DND-41 (cell line): ENCODE measurements at regions not wholly inside any gene's neighbourhood (a gene's known extent, or its start where the extent isn't known, plus 50 kb on each side); places are given as distances from the start of the nearest gene placed in this dataset.

Experiments used
- ATAC-seq: fragments of 200-7000 bp; cut with Tn5 transposase; 3 replicates; pipeline ENCODE4 v1.9.1; 2021; ENCODE audit warnings: low read depth; ENCODE audit not compliant: insufficient read depth
- DNase-seq: peaks from one replicate; pipeline ENCODE4 v3.0.0-alpha.2; 2020
- H2AFZ ChIP-seq: 2 replicates; pipeline ENCODE4 v1.6.0; 2012; ENCODE audit warnings: low read depth, low read length
- H3K27ac ChIP-seq: 2 replicates; pipeline ENCODE4 v1.5.1; 2012; ENCODE audit warnings: low read length, inconsistent platforms
- H3K27me3 ChIP-seq: fragments of 200-600 bp; sonication (generic); 2 replicates; pipeline ENCODE4 v1.6.0; 2012; ENCODE audit warnings: low read length, mild to moderate bottlenecking, inconsistent platforms; ENCODE audit not compliant: insufficient read depth, poor library complexity
- H3K36me3 ChIP-seq: 2 replicates; pipeline ENCODE4 v1.5.1; 2012; ENCODE audit warnings: low read length, inconsistent platforms; ENCODE audit not compliant: insufficient read depth
- H3K4me1 ChIP-seq: 2 replicates; pipeline ENCODE4 v1.5.1; 2012; ENCODE audit warnings: mild to moderate bottlenecking, low read length; ENCODE audit not compliant: insufficient read depth
- H3K4me2 ChIP-seq: 2 replicates; pipeline ENCODE4 v1.6.0; 2012; ENCODE audit warnings: mild to moderate bottlenecking, moderate library complexity, low read length, inconsistent platforms; ENCODE audit not compliant: insufficient read depth
- H3K4me3 ChIP-seq, 2 experiments: fragments of 200-600 bp in 1 of 2; shearing (Covaris generic) in 1 of 2; 2 replicates each; pipeline ENCODE4 v1.5.1; 2012 to 2016; ENCODE audit warnings: inconsistent platforms in 2 of 2, low read length in 2 of 2, mild to moderate bottlenecking in 2 of 2, low read depth in 1 of 2, moderate library complexity in 1 of 2
- H3K79me2 ChIP-seq: 2 replicates; pipeline ENCODE4 v1.6.0; 2012; ENCODE audit warnings: low read length, inconsistent platforms; ENCODE audit not compliant: insufficient read depth
- H3K9ac ChIP-seq: 2 replicates; pipeline ENCODE4 v1.6.0; 2012; ENCODE audit warnings: low read depth, mild to moderate bottlenecking, inconsistent platforms, low read length, moderate library complexity
- H3K9me3 ChIP-seq: 2 replicates; pipeline ENCODE4 v1.5.1; 2012; ENCODE audit warnings: low read length, moderate library complexity, mild to moderate bottlenecking, inconsistent platforms; ENCODE audit not compliant: insufficient read depth, severe bottlenecking
- H4K20me1 ChIP-seq: 2 replicates; pipeline ENCODE4 v1.6.0; 2012; ENCODE audit warnings: low read length; ENCODE audit not compliant: insufficient read depth
- EZH2 ChIP-seq: IDR thresholded peaks from 3 replicates; pipeline ENCODE4 v1.6.1; 2012; ENCODE audit warnings: borderline replicate concordance, low read depth, mild to moderate bottlenecking, moderate library complexity, low read length, inconsistent platforms; ENCODE audit not compliant: severe bottlenecking
- TF ChIP-seq, protein P1 (sequence below): IDR thresholded peaks from 2 replicates; pipeline ENCODE4 v1.5.1; 2012; ENCODE audit warnings: borderline replicate concordance, low read length, moderate library complexity, mild to moderate bottlenecking; ENCODE audit not compliant: poor library complexity, severe bottlenecking; ENCODE audit errors: extremely low read depth

DNA sequence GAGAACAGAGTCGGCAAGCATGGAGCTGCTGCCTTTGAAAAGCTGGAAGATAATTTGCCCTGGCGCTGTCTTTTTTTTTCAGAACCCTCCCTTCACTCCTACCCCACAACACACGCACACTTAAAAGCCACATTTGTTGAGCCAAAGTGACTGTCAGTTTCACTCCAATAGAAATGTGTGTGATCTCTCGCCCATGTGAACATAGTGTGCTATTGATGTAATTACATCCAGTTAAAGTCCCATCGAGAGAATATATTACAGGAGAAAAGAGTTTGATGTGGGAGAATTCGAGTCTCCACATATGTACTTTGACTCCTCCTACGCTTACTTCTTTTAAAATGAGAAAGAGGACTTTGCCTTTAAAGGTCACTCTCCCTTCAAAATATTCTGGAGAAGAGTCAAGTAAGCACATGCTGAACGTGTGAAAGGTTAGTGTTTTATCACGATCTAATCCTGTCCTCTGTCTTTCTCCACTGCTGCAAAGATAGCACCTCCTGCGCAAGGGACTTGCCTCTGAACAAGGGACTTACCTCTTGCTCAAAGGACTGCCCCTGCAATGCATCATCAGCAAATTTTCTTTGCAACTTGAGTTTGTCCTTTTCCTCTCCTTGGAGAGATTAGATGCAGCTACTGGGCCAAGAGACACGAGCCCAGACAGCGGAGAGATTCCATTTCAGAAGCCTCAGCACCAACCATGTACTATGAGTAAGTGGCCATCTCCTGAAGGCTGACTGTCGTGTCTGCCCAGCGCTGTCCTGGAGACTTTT is 613.9 kb downstream of the PTPRU start:
- H4K20me1 ChIP-seq, result no peaks in the 10 kb centered on the region
- H3K27ac ChIP-seq, result no peak overlapping the region
- ATAC-seq (no peak), DNase-seq (no peak)
- TF ChIP-seq, protein P1, sequence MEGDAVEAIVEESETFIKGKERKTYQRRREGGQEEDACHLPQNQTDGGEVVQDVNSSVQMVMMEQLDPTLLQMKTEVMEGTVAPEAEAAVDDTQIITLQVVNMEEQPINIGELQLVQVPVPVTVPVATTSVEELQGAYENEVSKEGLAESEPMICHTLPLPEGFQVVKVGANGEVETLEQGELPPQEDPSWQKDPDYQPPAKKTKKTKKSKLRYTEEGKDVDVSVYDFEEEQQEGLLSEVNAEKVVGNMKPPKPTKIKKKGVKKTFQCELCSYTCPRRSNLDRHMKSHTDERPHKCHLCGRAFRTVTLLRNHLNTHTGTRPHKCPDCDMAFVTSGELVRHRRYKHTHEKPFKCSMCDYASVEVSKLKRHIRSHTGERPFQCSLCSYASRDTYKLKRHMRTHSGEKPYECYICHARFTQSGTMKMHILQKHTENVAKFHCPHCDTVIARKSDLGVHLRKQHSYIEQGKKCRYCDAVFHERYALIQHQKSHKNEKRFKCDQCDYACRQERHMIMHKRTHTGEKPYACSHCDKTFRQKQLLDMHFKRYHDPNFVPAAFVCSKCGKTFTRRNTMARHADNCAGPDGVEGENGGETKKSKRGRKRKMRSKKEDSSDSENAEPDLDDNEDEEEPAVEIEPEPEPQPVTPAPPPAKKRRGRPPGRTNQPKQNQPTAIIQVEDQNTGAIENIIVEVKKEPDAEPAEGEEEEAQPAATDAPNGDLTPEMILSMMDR, result no peak
- no peak for TF ChIP-seq EZH2
- H3K9ac ChIP-seq, result no peak overlapping the region
- H3K36me3 ChIP-seq, result no peaks in the 10 kb centered on the region
- H3K4me2 ChIP-seq, result no peak overlapping the region
- H3K4me1 ChIP-seq, result no peaks in the 10 kb centered on the region
- peaks cover 4% of the 10 kb centered on the region for H3K27me3 ChIP-seq
- no peak overlapping the region for H2AFZ ChIP-seq
- no peaks in the 10 kb centered on the region for H3K9me3 ChIP-seq
- no peaks in the 10 kb centered on the region for H3K79me2 ChIP-seq
- H3K4me3 ChIP-seq, result no peak overlapping the region

DNA sequence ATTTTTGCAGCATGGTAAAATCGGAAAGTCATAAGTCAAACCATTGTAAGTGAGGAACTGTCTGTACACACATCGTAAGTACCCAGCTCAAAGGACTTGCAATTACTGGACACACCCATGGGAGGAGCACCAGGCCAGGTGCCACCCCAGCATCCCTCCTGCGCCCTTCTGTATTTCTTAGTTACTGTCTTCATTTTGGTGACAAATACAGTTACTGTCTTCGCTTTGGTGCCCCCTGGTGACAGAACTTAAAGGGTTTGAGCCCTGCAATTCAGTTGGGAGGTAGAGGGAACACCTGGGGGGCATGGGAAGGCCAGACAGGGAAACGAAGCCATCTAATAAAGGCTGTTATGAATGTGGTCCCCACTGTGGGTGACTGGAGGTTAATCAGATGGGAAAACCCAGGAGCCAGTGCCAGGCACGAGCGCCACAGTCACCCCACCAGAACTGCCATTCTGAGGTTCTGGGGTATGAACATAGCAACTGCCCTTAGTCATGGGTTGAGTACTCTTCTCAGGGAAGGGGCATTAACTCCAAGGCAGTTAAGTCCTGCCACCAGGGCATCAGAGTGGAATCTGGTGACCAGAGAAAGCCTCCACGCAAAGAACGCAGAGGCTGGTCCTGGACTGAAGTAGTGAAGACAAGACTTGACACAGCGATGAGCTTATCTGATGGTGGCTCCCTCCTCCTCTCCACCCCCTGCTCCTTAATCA is 612.9 kb downstream of the PTPRU start:
- Histone ChIP-seq H3K9me3 (no peaks in the 10 kb centered on the region), H4K20me1 (no peaks in the 10 kb centered on the region), H3K9ac (no peak overlapping the region), H3K4me2 (no peak overlapping the region), H3K36me3 (no peaks in the 10 kb centered on the region), H2AFZ (no peak overlapping the region), H3K4me3 (no peak overlapping the region), H3K4me1 (no peaks in the 10 kb centered on the region), H3K27ac (no peak overlapping the region), H3K27me3 (no peaks in the 10 kb centered on the region), H3K79me2 (no peaks in the 10 kb centered on the region)
- peak; percentile 53 for DNase-seq
- ATAC-seq, result peak; percentile 49
- no peak for TF ChIP-seq EZH2
- TF ChIP-seq, protein P1, result peak; percentile 72

DNA sequence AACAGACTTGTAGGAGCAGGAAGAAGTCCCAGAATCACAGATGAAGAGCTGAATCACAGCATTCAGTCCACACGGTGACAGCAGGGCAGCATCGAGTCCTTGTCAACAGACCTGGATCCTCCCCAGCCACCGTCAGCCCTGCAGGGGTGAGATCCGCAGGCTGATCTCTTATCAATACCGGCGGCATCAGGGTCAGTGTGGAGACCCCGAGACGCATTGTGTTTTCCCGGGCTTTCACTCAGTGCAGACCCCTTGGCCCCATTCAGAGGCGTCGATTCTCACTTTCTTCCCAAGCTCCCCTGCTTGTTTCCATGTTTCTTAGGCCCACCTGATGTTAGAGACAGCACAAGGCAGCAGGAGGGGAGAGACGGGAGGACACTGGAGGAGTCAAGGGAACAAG is 609.6 kb downstream of the PTPRU start:
- no peak overlapping the region for H3K27ac ChIP-seq
- H3K4me2 ChIP-seq, result no peak overlapping the region
- H2AFZ ChIP-seq, result no peak overlapping the region
- no peaks in the 10 kb centered on the region for H3K79me2 ChIP-seq
- no peak overlapping the region for H3K4me3 ChIP-seq
- H3K36me3 ChIP-seq, result no peaks in the 10 kb centered on the region
- TF ChIP-seq, protein P1, result no peak
- TF ChIP-seq EZH2, result no peak
- no peak for ATAC-seq
- peaks cover 1% of the 10 kb centered on the region for H3K9me3 ChIP-seq
- no peaks in the 10 kb centered on the region for H4K20me1 ChIP-seq
- H3K9ac ChIP-seq, result no peak overlapping the region
- no peaks in the 10 kb centered on the region for H3K27me3 ChIP-seq
- DNase-seq, result no peak
- no peaks in the 10 kb centered on the region for H3K4me1 ChIP-seq
